ENCODE measurements at regions not wholly inside any gene's neighbourhood (a gene's known extent, or its start where the extent isn't known, plus 50 kb on each side); places are given as distances from the start of the nearest gene placed in this dataset.
A peak's percentile ranks its signal among the peaks of the same experiment; 100 is the strongest.

DNA sequence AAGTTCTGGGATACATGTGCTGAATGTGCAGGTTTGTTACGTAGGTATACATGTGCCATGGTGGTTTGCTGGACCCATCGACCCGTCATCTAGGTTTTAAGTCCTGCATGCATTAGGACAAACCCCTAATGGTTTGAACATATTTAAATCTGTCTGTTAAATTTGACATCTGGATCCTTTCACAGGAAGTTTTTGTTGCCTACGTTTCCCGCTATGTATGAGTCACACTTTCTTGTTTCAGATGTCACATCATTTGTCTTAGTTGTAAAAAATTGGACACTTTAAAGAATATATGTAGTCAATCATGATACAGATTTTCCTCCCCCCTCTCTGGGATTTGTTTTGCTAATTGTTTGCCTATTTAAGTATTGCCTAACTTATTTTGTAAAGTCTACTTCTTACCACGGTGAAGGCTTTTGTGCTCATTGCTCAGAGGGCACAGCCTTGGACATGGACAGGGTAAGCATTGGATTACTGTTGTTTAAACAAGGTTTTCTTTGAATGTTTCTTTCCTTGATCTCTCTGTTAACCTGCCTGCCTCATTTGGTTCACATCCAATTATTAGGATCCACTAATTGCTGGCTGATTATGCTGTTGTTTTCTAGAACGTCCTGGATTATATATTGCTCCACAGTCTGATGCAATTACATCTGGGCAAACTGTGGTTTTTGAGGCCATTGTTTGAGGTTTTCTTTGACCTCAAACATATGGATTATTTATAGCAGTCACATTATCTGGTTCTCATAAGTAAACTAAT is 1441.4 kb downstream of the AACS start:
- TF ChIP-seq, protein P1, sequence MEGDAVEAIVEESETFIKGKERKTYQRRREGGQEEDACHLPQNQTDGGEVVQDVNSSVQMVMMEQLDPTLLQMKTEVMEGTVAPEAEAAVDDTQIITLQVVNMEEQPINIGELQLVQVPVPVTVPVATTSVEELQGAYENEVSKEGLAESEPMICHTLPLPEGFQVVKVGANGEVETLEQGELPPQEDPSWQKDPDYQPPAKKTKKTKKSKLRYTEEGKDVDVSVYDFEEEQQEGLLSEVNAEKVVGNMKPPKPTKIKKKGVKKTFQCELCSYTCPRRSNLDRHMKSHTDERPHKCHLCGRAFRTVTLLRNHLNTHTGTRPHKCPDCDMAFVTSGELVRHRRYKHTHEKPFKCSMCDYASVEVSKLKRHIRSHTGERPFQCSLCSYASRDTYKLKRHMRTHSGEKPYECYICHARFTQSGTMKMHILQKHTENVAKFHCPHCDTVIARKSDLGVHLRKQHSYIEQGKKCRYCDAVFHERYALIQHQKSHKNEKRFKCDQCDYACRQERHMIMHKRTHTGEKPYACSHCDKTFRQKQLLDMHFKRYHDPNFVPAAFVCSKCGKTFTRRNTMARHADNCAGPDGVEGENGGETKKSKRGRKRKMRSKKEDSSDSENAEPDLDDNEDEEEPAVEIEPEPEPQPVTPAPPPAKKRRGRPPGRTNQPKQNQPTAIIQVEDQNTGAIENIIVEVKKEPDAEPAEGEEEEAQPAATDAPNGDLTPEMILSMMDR (IDR thresholded peaks at IDR 0.05; ENCODE audit: low read length, missing control alignments), result no peak
- H3K4me3 ChIP-seq (replicated peaks; ENCODE audit: low read depth, low read length), result no peak overlapping the region
- peak; percentile 53 for DNase-seq (ENCODE audit: low read depth)

DNA sequence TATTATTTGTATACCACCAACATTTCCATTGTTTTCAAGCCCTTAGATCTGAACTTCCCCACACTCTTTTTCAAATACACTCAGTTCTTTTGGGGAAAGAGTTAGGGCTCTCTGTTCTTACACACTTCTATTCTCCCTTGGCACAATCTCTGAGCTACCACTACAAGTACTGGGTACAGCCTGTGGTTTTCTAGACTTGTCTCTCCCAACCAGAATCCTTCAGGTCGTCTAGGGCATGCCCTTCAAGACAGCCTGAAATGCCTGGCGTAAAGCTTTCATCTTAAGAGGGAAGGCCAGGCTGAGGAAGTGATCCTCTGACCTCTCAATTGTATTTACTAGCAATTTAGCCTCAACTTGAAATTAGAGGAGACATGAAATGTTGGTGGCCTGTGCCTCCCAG is 1442.0 kb downstream of the AACS start:
- H3K4me3 ChIP-seq (replicated peaks; ENCODE audit: low read depth, low read length), result no peak overlapping the region
- TF ChIP-seq, protein P1 (IDR thresholded peaks at IDR 0.05; ENCODE audit: low read length, missing control alignments), result no peak
- no peak for DNase-seq (ENCODE audit: low read depth)

DNA sequence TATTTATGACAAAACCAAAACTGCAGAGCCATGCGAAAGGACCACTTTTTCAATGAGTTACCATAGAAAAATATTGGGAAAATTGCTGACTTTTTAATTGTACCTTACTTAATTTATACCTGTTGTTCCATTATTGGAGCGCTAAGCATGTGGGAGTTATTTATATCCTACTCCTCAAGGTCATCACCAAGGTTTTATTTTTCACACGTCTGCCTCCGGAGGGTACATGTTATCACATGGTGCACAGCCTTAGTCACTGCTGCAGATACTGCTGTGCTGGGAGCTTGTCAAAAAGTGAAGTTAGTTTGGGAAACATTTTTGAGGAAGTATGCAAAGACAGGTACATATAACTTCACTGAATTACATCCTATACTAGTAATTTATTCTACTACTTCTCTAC is 1444.3 kb downstream of the AACS start:
- TF ChIP-seq, protein P1 (IDR thresholded peaks at IDR 0.05; ENCODE audit: low read length, missing control alignments), result no peak
- DNase-seq (ENCODE audit: low read depth), result no peak
- no peak overlapping the region for H3K4me3 ChIP-seq (replicated peaks; ENCODE audit: low read depth, low read length)

DNA sequence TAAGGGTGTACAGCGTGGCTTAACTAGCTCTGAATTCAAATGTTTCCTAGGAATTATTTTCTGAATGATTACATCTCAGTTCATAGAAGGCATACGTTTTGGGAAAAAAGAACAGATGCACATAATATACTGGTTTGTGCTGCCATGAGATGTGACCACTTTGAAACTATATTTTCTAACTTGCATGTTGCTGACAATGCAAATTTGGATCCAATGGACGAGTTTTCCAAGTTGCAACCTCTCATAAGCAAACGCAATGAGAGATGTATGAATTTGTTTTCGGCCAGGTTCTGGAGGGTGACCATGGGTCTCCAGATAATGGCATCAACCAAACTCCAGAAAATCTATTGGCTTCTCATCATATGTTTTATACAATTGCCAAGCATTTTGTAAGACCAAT is 1445.4 kb downstream of the AACS start:
- TF ChIP-seq, protein P1 (IDR thresholded peaks at IDR 0.05; ENCODE audit: low read length, missing control alignments), result no peak
- DNase-seq (ENCODE audit: low read depth), result no peak
- no peak overlapping the region for H3K4me3 ChIP-seq (replicated peaks; ENCODE audit: low read depth, low read length)

DNA sequence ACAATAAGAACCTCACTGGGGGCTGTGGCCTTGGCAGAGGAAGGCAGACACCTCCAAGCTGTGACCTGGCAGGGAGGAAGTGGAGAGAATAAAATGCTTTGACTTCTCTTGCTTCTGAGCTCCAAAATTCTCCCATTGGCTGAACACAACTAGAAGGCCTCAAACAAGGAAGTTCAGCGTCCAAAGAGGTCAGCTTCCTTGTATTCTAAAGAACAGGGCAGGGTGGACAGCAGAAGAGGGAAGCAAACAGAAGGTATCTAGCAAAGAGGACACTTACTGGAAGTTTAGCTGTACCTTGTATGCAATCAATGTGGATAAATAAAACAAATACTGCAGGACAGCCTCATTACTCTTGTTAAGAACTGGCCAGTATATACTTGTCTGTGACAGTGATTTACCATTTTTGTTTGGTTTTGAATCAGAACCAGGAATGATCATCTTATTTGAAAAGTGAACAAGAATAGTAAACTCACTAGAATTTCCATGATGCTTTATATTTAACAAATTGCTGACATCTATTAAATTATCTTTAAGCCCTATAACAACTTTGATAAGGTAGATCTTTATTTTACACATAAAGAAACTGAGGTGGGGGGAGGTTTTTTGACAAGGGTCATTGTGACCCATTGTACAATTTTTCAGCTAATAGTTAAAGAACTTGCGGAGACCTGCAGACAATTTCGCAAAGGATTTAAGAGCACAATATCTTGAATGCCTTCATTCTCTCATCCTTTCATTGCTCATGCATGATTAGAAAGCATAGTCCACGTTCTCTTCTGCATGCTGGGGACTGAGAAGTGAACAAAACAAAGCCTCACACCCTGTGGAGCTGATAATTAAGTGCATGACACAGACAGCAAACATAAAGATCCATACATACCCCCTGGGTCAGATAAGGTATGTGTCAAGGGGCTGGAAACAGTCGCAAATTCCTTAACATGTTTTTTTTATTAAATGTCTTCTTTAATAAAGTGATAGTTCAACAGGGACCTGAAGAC is 1448.0 kb downstream of the AACS start:
- TF ChIP-seq, protein P1 (IDR thresholded peaks at IDR 0.05; ENCODE audit: low read length, missing control alignments), result no peak
- no peak overlapping the region for H3K4me3 ChIP-seq (replicated peaks; ENCODE audit: low read depth, low read length)
- DNase-seq (ENCODE audit: low read depth), result no peak

DNA sequence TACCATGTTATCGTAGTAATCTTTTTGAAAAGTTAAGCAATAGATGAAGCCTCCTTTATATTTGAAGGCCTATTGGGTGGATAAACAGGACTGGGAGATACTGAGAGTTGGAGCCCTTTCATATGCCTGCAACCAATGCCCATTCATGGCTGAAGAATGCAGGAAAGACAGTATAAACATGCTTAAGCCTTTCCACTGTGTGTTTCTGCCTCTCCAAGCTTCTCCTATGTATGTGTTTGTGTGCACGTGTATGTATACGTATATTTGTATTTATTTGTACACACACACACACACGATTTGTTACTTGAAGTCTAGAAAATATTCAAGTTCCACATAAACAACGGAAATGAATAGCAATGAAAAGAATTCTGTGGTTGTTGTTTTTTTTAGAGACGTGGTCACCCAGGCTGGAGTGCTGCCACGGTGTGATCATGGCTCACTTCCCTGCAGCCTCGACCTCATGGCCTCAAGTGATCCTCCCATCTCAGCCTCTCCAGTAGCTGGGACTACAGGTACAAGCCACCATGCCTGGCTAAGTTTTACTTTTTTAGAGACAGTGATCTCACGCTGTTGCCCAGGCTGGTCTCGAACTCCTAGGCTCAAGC is 1453.5 kb downstream of the AACS start:
- no peak overlapping the region for H3K4me3 ChIP-seq (replicated peaks; ENCODE audit: low read depth, low read length)
- peak; percentile 41 for DNase-seq (ENCODE audit: low read depth)
- TF ChIP-seq, protein P1 (IDR thresholded peaks at IDR 0.05; ENCODE audit: low read length, missing control alignments), result no peak

All from fibroblast of pulmonary artery (primary cell).